Brain microvascular endothelial cell (primary cell): ENCODE measurements at regions not wholly inside any gene's neighbourhood (a gene's known extent, or its start where the extent isn't known, plus 50 kb on each side); places are given as distances from the start of the nearest gene placed in this dataset.

Experiments used
- DNase-seq: peaks from one replicate; pipeline ENCODE4 v3.0.0-alpha.2; 2020
- H3K27ac ChIP-seq: fragments of 250-450 bp; sonication (Bioruptor Pico); 2 replicates; pipeline ENCODE4 v1.5.1; 2020; ENCODE audit warnings: mild to moderate bottlenecking, moderate library complexity
- H3K27me3 ChIP-seq: fragments of 250-450 bp; sonication (Bioruptor Pico); replicated peaks from 2 replicates; pipeline ENCODE4 v1.5.1; 2020; ENCODE audit warnings: mild to moderate bottlenecking
- H3K36me3 ChIP-seq: fragments of 250-450 bp; sonication (Bioruptor Pico); replicated peaks from 2 replicates; pipeline ENCODE4 v1.5.1; 2020; ENCODE audit warnings: mild to moderate bottlenecking
- H3K4me3 ChIP-seq: 2 replicates; pipeline ENCODE4 v1.5.1; 2011; ENCODE audit warnings: low read depth, mild to moderate bottlenecking, control low read depth, low read length, moderate library complexity
- in situ Hi-C: cut with HindIII; loops from 2 replicates; pipeline ENCODE4 v1.10.0; 2017; ENCODE audit warnings: low sequenced_read_pairs, low pct_ligation_motif_present
- TF ChIP-seq, protein P1 (sequence below): IDR thresholded peaks from 2 replicates; pipeline ENCODE4 v1.5.1; 2011; ENCODE audit warnings: low read depth, mild to moderate bottlenecking, moderate library complexity, low read length, control low read depth, inconsistent platforms; ENCODE audit errors: missing control alignments

DNA sequence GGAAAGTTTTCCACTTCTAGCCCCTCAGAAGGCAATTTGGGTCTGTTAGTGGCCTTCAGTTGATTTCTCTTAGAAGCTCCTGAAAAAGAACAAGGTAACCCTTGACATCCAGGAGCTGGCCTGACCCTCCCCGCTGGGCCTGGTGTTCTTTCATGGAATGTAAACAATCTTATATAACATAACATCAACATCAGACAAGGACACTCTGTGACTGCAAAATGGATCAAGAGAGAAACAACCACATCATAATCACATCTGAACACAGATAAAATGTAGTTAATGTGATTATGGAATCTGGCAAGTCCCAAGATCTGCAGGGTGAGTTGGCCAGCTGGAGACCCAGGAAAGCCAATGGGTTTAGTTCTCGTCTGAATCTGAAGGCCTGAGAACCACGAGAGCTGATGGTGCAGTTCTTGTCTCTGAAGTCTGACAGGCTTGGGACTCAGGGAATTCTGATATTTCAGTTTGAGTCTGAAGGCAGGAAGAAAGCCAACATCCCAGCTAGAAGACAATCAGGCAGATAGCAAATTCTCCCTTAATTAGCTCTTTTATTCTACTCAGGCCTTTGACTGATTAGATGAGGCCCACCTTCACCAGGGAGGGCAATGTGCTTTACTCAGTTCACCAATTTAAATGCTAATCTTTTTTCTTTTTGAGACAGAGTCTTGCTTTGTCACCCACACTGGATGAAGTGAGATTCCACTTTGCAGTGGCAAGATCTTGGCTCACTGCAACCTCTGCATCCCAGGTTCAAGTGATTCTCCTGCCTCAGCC is 91.4 kb upstream of the NAMPT start:
- no peak overlapping the region for H3K27ac ChIP-seq
- no peaks in the 10 kb centered on the region for H3K36me3 ChIP-seq
- in situ Hi-C loops, result no loop called here

DNA sequence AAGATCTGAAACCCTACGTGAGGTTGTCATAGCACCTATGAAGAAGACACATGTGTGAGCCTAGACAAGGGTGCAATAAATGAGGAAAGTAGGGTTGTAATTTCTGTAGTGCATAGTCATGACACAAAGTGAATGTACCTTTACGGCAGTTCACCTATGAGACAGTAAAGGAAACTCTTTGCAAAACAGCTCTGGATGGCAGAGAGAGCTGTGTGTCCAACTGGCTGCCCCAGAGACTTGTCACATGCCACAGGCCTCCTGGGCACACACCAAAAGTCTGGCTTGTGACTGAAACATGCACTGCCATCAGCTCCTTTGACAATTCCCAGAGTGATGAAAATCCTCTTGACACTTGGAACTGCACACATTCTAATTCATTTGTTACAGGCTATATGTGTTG is 90.7 kb upstream of the NAMPT start:
- in situ Hi-C loops, result no loop called here
- H3K36me3 ChIP-seq, result no peaks in the 10 kb centered on the region

More for the DNA sequence above, 91.4 kb upstream of the NAMPT start:
- TF ChIP-seq, protein P1, sequence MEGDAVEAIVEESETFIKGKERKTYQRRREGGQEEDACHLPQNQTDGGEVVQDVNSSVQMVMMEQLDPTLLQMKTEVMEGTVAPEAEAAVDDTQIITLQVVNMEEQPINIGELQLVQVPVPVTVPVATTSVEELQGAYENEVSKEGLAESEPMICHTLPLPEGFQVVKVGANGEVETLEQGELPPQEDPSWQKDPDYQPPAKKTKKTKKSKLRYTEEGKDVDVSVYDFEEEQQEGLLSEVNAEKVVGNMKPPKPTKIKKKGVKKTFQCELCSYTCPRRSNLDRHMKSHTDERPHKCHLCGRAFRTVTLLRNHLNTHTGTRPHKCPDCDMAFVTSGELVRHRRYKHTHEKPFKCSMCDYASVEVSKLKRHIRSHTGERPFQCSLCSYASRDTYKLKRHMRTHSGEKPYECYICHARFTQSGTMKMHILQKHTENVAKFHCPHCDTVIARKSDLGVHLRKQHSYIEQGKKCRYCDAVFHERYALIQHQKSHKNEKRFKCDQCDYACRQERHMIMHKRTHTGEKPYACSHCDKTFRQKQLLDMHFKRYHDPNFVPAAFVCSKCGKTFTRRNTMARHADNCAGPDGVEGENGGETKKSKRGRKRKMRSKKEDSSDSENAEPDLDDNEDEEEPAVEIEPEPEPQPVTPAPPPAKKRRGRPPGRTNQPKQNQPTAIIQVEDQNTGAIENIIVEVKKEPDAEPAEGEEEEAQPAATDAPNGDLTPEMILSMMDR, result no peak
- Histone ChIP-seq H3K27me3 (no peaks in the 10 kb centered on the region), H3K4me3 (no peak overlapping the region)
- no peak for DNase-seq

DNA sequence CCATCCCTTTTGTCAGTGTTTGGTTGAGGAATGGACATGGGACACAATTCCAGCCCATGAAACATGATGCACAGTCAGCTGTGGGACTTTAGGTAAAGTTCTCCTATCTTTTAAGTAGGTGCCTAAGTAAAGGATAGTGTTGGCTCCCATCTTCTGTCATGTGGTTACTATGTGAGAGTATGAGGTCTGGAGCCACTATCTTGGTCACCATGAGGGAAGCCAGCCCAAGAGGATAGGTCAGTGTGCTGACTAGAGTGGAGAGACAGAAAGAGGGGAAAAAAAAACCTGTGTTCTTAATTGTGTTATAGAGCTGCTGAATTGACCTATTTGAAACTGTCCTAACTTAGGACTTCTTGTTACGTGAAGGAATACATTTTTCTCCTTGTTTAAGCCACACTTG is 89.7 kb upstream of the NAMPT start:
- no peaks in the 10 kb centered on the region for H3K36me3 ChIP-seq
- DNase-seq, result no peak
- no peak overlapping the region for H3K27ac ChIP-seq
- in situ Hi-C loops, result no loop called here
- no peak overlapping the region for H3K4me3 ChIP-seq
- H3K27me3 ChIP-seq, result no peaks in the 10 kb centered on the region
- TF ChIP-seq, protein P1, result no peak

More for the DNA sequence above, 90.7 kb upstream of the NAMPT start:
- Histone ChIP-seq H3K4me3 (no peak overlapping the region), H3K27ac (no peak overlapping the region), H3K27me3 (no peaks in the 10 kb centered on the region)
- TF ChIP-seq, protein P1, result no peak
- no peak for DNase-seq

DNA sequence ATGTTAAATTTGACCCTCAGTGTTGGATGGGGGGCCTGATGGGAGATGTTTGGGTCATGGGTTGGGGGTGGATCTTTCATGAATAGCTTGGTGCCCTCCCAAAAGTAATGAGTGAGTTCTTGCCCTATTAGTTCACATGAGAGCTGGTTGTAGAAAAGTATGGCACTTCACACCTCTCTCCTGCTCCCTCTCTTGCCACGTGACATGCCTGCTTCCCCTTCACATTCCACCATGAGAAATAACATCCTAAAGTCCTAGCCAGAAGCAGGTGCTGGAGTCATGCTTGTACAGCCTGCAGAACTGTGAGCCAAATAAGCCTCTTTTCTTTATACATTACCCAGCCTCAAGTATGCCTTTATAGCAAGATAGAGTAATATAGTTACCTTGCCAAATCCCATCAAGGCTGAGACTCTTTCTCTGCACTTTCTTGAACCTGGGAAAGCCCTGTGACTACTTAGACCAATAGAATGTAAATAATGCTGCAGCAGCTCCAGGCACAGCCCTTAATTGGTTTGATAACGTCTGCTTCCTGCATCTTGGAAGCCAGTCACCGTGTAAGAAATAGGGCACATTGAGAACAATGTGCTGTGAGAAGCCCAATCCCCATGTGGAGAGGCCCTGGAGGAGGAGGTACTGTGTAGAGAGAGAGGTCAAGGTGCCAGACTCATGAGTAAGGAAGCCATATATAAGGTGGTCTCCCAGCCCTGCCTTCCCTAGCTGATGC is 88.0 kb upstream of the NAMPT start:
- Histone ChIP-seq H3K4me3 (no peak overlapping the region), H3K36me3 (no peaks in the 10 kb centered on the region), H3K27ac (no peak overlapping the region), H3K27me3 (no peaks in the 10 kb centered on the region)
- TF ChIP-seq, protein P1, result no peak
- DNase-seq, result no peak
- in situ Hi-C loops, result no loop called here

DNA sequence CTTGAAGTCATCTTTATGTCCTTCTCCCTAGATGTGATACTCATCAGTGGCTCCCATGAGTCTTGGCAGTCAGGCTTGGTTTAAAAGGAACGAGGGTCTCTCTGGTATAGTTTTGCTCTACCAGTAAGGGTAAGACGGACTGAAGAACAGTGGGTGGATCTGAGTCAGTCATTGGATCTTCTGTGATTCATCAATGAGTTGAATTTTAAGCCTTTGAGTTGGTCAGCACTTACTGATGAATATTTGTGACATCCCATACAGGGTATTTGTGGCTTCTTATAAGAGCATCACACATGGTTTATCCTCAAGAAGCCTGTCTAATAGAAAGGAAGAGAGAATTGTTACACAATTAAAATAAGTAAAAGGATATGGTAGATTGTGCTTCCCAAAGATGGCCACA is 87.3 kb upstream of the NAMPT start:
- Histone ChIP-seq H3K27ac (no peak overlapping the region), H3K27me3 (no peaks in the 10 kb centered on the region), H3K4me3 (no peak overlapping the region), H3K36me3 (no peaks in the 10 kb centered on the region)
- no peak for DNase-seq
- in situ Hi-C loops, result no loop called here
- TF ChIP-seq, protein P1, result no peak
